Muscle of back (tissue), 3 donors: ENCODE measurements at regions not wholly inside any gene's neighbourhood (a gene's known extent, or its start where the extent isn't known, plus 50 kb on each side); places are given as distances from the start of the nearest gene placed in this dataset.

Experiments used
- DNase-seq, 3 donors: peaks; one replicate each; pipeline versions ENCODE4 v3.0.0 to v3.0.0-alpha.2; 2013

- no peak for DNase-seq
Observed at GRCh38 chr9:105146677-105147076, 97.8 kb upstream of the SLC44A1 start.

GRCh38 chr9:105147110-105147871, 97.2 kb upstream of the SLC44A1 start:
- peak in 1 of 3 donors; percentile 36 for DNase-seq

- no peak for DNase-seq
Observed at GRCh38 chr9:105148328-105149006, 96.0 kb upstream of the SLC44A1 start.

- no peak for DNase-seq
Observed at GRCh38 chr9:105150991-105151685, 93.3 kb upstream of the SLC44A1 start.

GRCh38 chr9:105151686-105151995, 92.8 kb upstream of the SLC44A1 start:
- no peak for DNase-seq

GRCh38 chr9:105154723-105155191, 89.7 kb upstream of the SLC44A1 start:
- DNase-seq, result no peak

- peak; percentile 49 to 76 (median 52) for DNase-seq
Observed at GRCh38 chr9:105157171-105157583, 87.3 kb upstream of the SLC44A1 start.

GRCh38 chr9:105158020-105158419, 86.4 kb upstream of the SLC44A1 start:
- no peak for DNase-seq

GRCh38 chr9:105158898-105159297, 85.6 kb upstream of the SLC44A1 start:
- no peak for DNase-seq

- DNase-seq, result peak; percentile 30 to 76 (median 46)
Observed at GRCh38 chr9:105168870-105169319, 75.6 kb upstream of the SLC44A1 start.

GRCh38 chr9:105171076-105171475, 73.4 kb upstream of the SLC44A1 start:
- no peak for DNase-seq

- DNase-seq, result no peak
Observed at GRCh38 chr9:105171589-105171988, 72.9 kb upstream of the SLC44A1 start.

- DNase-seq, result peak in 1 of 3 donors; percentile 53
Observed at GRCh38 chr9:105172436-105172835, 72.0 kb upstream of the SLC44A1 start.

- no peak for DNase-seq
Observed at GRCh38 chr9:105173306-105173705, 71.1 kb upstream of the SLC44A1 start.

GRCh38 chr9:105173826-105174225, 70.6 kb upstream of the SLC44A1 start:
- DNase-seq, result peak in 1 of 3 donors; percentile 30

GRCh38 chr9:105176194-105176593, 68.3 kb upstream of the SLC44A1 start:
- no peak for DNase-seq

- no peak for DNase-seq
Observed at GRCh38 chr9:105178076-105178475, 66.4 kb upstream of the SLC44A1 start.

- DNase-seq, result peak in 1 of 3 donors; percentile 39
Observed at GRCh38 chr9:105187781-105188180, 56.7 kb upstream of the SLC44A1 start.

- DNase-seq, result no peak
Observed at GRCh38 chr9:105188746-105189145, 55.7 kb upstream of the SLC44A1 start.

- DNase-seq, result no peak
Observed at GRCh38 chr9:105191508-105192121, 52.8 kb upstream of the SLC44A1 start.

- no peak for DNase-seq
Observed at GRCh38 chr9:105193560-105193959, 50.9 kb upstream of the SLC44A1 start.

GRCh38 chr9:105194234-105194633, 50.2 kb upstream of the SLC44A1 start:
- no peak for DNase-seq
